Central memory CD8-positive, alpha-beta T cell (primary cell): ENCODE measurements at regions not wholly inside any gene's neighbourhood (a gene's known extent, or its start where the extent isn't known, plus 50 kb on each side); places are given as distances from the start of the nearest gene placed in this dataset.

Experiments
- ATAC-seq: fragments of 150-1000 bp; cut with Tn5 transposase; replicated peaks from 2 replicates; pipeline ENCODE4 v1.10.0; 2022; ENCODE audit warnings: mild to moderate bottlenecking, moderate FRiP score, moderate number of reproducible peaks; ENCODE audit not compliant: poor library complexity, severe bottlenecking; ENCODE audit errors: extremely low read depth
- DNase-seq, 2 donors: peaks; one replicate each; pipeline ENCODE4 v3.0.0; 2021; ENCODE audit warnings: low spot score in 2 of 2
- H3K27ac Mint-ChIP-seq: one replicate; pipeline ENCODE4 v1.8.0; 2022; ENCODE audit warnings: low read depth, mild to moderate bottlenecking, moderate library complexity, mixed read lengths
- H3K27me3 Mint-ChIP-seq: one replicate; pipeline ENCODE4 v1.8.0; 2022; ENCODE audit warnings: mixed read lengths
- H3K36me3 Mint-ChIP-seq: one replicate; pipeline ENCODE4 v1.8.0; 2022; ENCODE audit warnings: mild to moderate bottlenecking, moderate library complexity, mixed read lengths; ENCODE audit not compliant: insufficient read depth
- H3K4me1 Mint-ChIP-seq: one replicate; pipeline ENCODE4 v1.8.0; 2022; ENCODE audit warnings: mixed read lengths
- H3K4me3 Mint-ChIP-seq: one replicate; pipeline ENCODE4 v1.8.0; 2022; ENCODE audit warnings: mild to moderate bottlenecking, moderate library complexity, mixed read lengths
- H3K9me3 Mint-ChIP-seq: one replicate; pipeline ENCODE4 v1.8.0; 2022; ENCODE audit warnings: mixed read lengths

- H3K4me1 Mint-ChIP-seq, result no peaks in the 10 kb centered on the region
- no peak for DNase-seq
- H3K27me3 Mint-ChIP-seq, result peaks cover 18% of the 10 kb centered on the region
Observed at GRCh38 chr2:898319-898718, 52.3 kb upstream of the SNTG2 start.

GRCh38 chr2:897091-897490 is 53.6 kb upstream of the SNTG2 start:
- ATAC-seq (no peak), DNase-seq (no peak)
- Mint-ChIP-seq H3K36me3 (no peaks in the 10 kb centered on the region), H3K27ac (no peak overlapping the region), H3K4me3 (no peak overlapping the region), H3K27me3 (peaks cover 19% of the 10 kb centered on the region), H3K9me3 (peaks cover 7% of the 10 kb centered on the region), H3K4me1 (no peaks in the 10 kb centered on the region)

More at GRCh38 chr2:898319-898718, 52.3 kb upstream of the SNTG2 start:
- Mint-ChIP-seq H3K4me3 (no peak overlapping the region), H3K27ac (no peak overlapping the region), H3K36me3 (no peaks in the 10 kb centered on the region), H3K9me3 (peaks cover 7% of the 10 kb centered on the region)
- no peak for ATAC-seq

GRCh38 chr2:893311-893710 is 57.3 kb upstream of the SNTG2 start:
- Mint-ChIP-seq H3K27ac (no peak overlapping the region), H3K4me3 (no peak overlapping the region), H3K27me3 (peaks cover 40% of the 10 kb centered on the region), H3K9me3 (peaks cover 7% of the 10 kb centered on the region), H3K36me3 (no peaks in the 10 kb centered on the region), H3K4me1 (no peaks in the 10 kb centered on the region)
- ATAC-seq (no peak), DNase-seq (no peak)

DNA sequence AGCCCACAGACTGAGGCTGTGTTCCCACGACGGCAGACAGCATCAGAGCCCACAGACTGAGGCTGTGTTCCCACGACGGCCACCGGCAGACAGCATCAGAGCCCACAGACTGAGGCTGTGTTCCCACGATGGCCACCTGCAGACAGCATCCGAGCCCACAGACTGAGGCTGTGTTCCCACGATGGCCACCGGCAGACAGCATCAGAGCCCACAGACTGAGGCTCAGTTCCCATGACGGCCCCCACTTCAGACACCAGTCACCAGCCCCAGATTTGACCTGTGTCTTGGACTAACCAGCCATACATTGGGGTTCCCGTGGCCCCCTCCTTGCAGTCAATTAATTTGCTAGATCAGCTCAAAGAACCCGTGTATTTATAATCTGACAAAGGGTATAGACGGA is 57.8 kb upstream of the SNTG2 start:
- Mint-ChIP-seq H3K9me3 (peaks cover 6% of the 10 kb centered on the region), H3K36me3 (no peaks in the 10 kb centered on the region), H3K27ac (no peak overlapping the region), H3K4me1 (no peaks in the 10 kb centered on the region), H3K27me3 (peaks cover 41% of the 10 kb centered on the region), H3K4me3 (no peak overlapping the region)
- no peak for DNase-seq
- no peak for ATAC-seq

DNA sequence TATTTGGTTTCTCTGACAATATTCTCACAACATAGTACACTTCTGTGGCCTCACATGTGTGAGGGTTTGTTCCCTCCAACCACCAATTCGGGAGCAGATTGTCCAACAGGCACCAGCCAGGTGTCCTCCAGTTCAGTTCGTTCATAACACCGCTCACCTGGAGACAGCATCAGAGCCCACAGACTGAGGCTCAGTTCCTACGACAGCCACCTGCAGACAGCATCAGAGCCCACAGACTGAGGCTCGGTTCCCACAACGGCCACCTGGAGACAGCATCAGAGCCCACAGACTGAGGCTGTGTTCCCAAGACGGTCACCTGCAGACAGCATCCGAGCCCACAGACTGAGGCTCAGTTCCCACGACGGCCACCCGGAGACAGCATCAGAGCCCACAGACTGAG is 58.2 kb upstream of the SNTG2 start:
- no peaks in the 10 kb centered on the region for H3K4me1 Mint-ChIP-seq

DNA sequence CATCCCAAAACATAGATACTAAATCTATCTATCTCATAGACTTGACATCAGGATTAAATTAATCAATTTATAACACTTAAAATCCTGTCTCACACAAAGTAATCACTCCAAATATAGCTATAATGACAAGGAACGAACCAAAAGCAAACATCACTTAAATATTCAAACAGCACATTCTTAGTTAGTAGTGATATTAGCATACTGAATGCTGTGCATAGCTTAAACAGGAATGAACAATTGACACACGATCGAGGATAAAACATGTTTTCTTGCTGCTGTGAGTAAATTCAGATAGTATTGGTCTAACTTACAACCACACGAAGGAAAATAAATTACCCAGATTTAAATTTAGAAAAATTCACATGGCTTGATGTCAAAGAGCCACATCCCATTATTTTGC is 58.9 kb upstream of the SNTG2 start:
- H3K27ac Mint-ChIP-seq, result no peak overlapping the region
- no peaks in the 10 kb centered on the region for H3K4me1 Mint-ChIP-seq
- H3K27me3 Mint-ChIP-seq, result peaks cover 51% of the 10 kb centered on the region
- H3K36me3 Mint-ChIP-seq, result no peaks in the 10 kb centered on the region
- no peaks in the 10 kb centered on the region for H3K9me3 Mint-ChIP-seq
- no peak for DNase-seq
- H3K4me3 Mint-ChIP-seq, result no peak overlapping the region
- ATAC-seq, result no peak

More for the DNA sequence above, 58.2 kb upstream of the SNTG2 start:
- DNase-seq, result no peak
- Mint-ChIP-seq H3K4me3 (no peak overlapping the region), H3K27me3 (peaks cover 45% of the 10 kb centered on the region), H3K9me3 (peaks cover 2% of the 10 kb centered on the region), H3K36me3 (no peaks in the 10 kb centered on the region), H3K27ac (no peak overlapping the region)
- ATAC-seq, result no peak

- Mint-ChIP-seq H3K36me3 (no peaks in the 10 kb centered on the region), H3K4me3 (no peak overlapping the region), H3K9me3 (no peaks in the 10 kb centered on the region), H3K27ac (no peak overlapping the region), H3K27me3 (peaks cover 61% of the 10 kb centered on the region), H3K4me1 (no peaks in the 10 kb centered on the region)
- no peak for DNase-seq
- no peak for ATAC-seq
Observed at GRCh38 chr2:890791-891190, 59.9 kb upstream of the SNTG2 start.

GRCh38 chr2:890214-890613 is 60.4 kb upstream of the SNTG2 start:
- peaks cover 67% of the 10 kb centered on the region for H3K27me3 Mint-ChIP-seq
- H3K4me3 Mint-ChIP-seq, result no peak overlapping the region
- no peaks in the 10 kb centered on the region for H3K9me3 Mint-ChIP-seq
- ATAC-seq (no peak), DNase-seq (no peak)
- H3K27ac Mint-ChIP-seq, result no peak overlapping the region
- no peaks in the 10 kb centered on the region for H3K4me1 Mint-ChIP-seq
- no peaks in the 10 kb centered on the region for H3K36me3 Mint-ChIP-seq

- Mint-ChIP-seq H3K4me1 (no peaks in the 10 kb centered on the region), H3K27me3 (peaks cover 77% of the 10 kb centered on the region)
Observed at GRCh38 chr2:888906-889566, 61.6 kb upstream of the SNTG2 start.

DNA sequence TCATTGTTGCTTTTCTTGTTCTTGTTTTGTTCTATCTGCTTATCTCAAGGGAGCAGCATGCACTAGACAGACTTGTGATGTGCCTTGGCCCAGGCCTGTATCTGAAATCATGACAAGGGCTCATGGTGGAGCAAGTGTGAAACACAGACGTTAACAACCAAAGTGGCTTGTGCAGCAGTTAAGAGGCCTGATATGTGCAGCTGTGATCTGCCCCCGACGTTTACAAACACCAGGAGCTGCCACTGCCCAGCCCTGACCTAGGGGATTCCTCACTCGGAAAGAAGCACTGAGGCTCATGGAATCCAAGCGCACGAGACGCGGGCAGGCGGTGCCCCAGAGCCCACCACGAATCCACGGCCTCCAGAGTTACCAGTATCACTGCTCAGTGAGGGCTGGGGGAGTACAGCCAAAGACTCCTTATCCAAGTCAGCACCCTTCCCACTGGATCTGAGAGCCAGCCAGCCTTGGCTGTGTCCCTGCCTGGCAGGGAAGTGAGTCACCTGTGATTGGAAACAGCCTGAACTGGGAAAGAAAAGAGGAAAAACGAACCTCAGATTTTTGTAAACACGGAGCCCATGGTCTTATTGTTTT is 62.3 kb upstream of the SNTG2 start:
- ATAC-seq (no peak), DNase-seq (no peak)
- Mint-ChIP-seq H3K27me3 (peaks cover 77% of the 10 kb centered on the region), H3K27ac (no peak overlapping the region), H3K4me1 (no peaks in the 10 kb centered on the region), H3K4me3 (no peak overlapping the region), H3K9me3 (no peaks in the 10 kb centered on the region), H3K36me3 (no peaks in the 10 kb centered on the region)

More at GRCh38 chr2:888906-889566, 61.6 kb upstream of the SNTG2 start:
- H3K4me3 Mint-ChIP-seq, result no peak overlapping the region
- no peak overlapping the region for H3K27ac Mint-ChIP-seq
- DNase-seq, result no peak
- no peak for ATAC-seq
- H3K9me3 Mint-ChIP-seq, result no peaks in the 10 kb centered on the region
- H3K36me3 Mint-ChIP-seq, result no peaks in the 10 kb centered on the region

DNA sequence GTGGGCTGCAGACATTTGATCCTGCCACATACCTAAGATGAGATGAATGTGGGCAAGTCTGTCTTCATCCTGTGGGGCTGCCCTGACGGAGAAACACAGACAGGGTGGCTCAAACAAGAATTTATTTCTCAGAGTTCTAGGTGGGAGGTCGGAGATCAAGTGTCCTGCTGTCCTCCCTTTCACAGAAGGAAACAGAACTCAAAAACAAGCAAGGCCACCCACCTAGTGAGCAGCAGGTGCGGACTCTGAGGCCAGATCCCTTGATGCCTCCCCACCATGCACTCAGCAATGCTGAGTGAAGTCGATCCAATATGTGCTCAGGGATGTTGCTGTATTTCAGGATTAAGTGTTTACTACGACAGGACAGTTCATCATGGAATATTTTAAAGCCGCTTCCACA is 63.0 kb upstream of the SNTG2 start:
- Mint-ChIP-seq H3K36me3 (no peaks in the 10 kb centered on the region), H3K4me3 (no peak overlapping the region), H3K9me3 (no peaks in the 10 kb centered on the region), H3K27me3 (peaks cover 74% of the 10 kb centered on the region), H3K27ac (no peak overlapping the region), H3K4me1 (no peaks in the 10 kb centered on the region)
- ATAC-seq (no peak), DNase-seq (no peak)

DNA sequence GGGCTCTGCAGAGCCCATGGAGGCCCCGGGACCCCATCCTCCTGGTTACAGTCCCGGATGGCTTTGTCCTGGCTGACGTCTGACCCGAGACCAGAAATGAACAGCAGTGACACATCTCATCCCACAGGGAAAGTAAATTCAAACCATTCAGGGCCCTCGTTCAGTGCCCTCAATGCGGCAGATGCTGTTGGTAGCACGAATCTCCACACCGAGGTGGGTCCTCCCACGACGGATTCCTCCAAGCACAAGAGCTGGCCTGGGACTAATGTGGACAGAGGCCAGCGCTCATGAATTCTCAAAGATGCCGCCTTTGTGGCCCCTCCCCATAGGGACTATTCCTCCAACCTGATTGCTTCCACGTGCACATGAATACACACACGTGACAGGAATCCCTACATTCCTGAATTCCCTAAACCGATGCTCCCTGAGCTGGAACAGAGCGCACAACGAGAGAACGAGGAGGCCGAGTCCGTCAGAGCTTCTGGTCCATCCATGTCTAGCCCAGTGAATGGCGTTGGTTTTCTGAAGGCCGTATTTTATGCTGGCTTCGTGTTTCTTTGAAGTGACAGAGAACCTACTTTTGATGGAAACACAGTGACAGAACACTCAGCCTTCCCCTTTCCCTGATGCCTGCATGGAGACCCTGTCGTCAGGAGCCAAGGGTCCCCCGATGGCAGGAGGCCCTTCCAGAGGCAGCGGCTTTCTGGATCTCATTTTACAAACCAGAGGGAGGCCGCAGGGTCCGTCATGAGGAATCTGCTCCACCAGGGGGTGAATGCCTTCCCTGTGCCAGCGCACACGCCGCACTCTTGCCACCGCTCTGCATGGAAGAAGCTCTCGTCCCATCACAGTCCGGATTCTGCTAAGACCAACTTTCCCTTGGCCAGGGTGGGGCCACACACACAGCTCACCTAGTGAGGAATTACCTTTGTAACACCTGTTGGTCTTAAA is 64.3 kb upstream of the SNTG2 start:
- Mint-ChIP-seq H3K27ac (no peak overlapping the region), H3K9me3 (no peaks in the 10 kb centered on the region), H3K4me3 (no peak overlapping the region), H3K4me1 (no peaks in the 10 kb centered on the region), H3K36me3 (no peaks in the 10 kb centered on the region), H3K27me3 (peaks cover 83% of the 10 kb centered on the region)
- ATAC-seq (no peak), DNase-seq (no peak)
